ENCODE measurements at regions not wholly inside any gene's neighbourhood (a gene's known extent, or its start where the extent isn't known, plus 50 kb on each side); places are given as distances from the start of the nearest gene placed in this dataset.

GRCh38 chr11:97079244-97079643 is 689.4 kb downstream of the JRKL start:
- no peak overlapping the region for H2BK15ac ChIP-seq (ENCODE audit: low read depth, low read length)
- no peaks in the 10 kb centered on the region for H3K23me2 ChIP-seq (ENCODE audit: insufficient read length, low read depth, low read length, poor library complexity, severe bottlenecking)
- no peak overlapping the region for H4K8ac ChIP-seq (replicated peaks; ENCODE audit: insufficient read length, low read depth, low read length)
- no peak overlapping the region for H4K5ac ChIP-seq (ENCODE audit: insufficient read length, low read depth, low read length)
- H3K27ac Mint-ChIP-seq = no peak overlapping the region
- no peaks in the 10 kb centered on the region; a peak in 1 of 4 replicates for H3K4me1 Mint-ChIP-seq
- no peak overlapping the region for H3K27ac ChIP-seq (ENCODE audit: insufficient read length, low read depth, low read length)
- no peak overlapping the region for H4K91ac ChIP-seq (ENCODE audit: insufficient read length, low read depth, low read length)
- no peak overlapping the region for H3K9ac ChIP-seq (ENCODE audit: extremely low read depth, insufficient read length, low read length)
- no peak overlapping the region for H3K4me2 ChIP-seq (ENCODE audit: insufficient read depth, insufficient read length, low read length)
- no peak overlapping the region for H3K56ac ChIP-seq (ENCODE audit: insufficient read length, low read depth, low read length)
- H3K27me3 Mint-ChIP-seq (ENCODE audit: low read depth) = no peaks in the 10 kb centered on the region
- no peak overlapping the region for H2BK20ac ChIP-seq (ENCODE audit: low read depth, low read length, poor library complexity, severe bottlenecking)
- no peak overlapping the region for H3K23ac ChIP-seq (ENCODE audit: insufficient read length, low read depth, low read length)
- H3K79me1 ChIP-seq (ENCODE audit: insufficient read depth, low read depth, low read length, poor library complexity, severe bottlenecking) = no peaks in the 10 kb centered on the region
- H2AFZ ChIP-seq (ENCODE audit: low read length) = no peak overlapping the region
- H3K14ac ChIP-seq (ENCODE audit: insufficient read depth, low read length) = no peak overlapping the region
- no peak overlapping the region for H2BK5ac ChIP-seq (ENCODE audit: insufficient read length, low read length)
- peaks cover 0 to 6% of the 10 kb centered on the region in 2 experiments; a peak in 2 of 5 replicates for H3K9me3 Mint-ChIP-seq
- no peak overlapping the region for H2BK120ac ChIP-seq (ENCODE audit: low read depth, low read length, poor library complexity, severe bottlenecking)
- H2BK12ac ChIP-seq (ENCODE audit: insufficient read length, low read depth, low read length) = no peak overlapping the region
- H3K4me1 ChIP-seq (ENCODE audit: insufficient read depth, low read length) = no peaks in the 10 kb centered on the region
- H3K4me3 Mint-ChIP-seq = no peak overlapping the region
- no peaks in the 10 kb centered on the region for H3K27me3 ChIP-seq (ENCODE audit: insufficient read depth, low read length)
- no peak for DNase-seq
- no peaks in the 10 kb centered on the region for H3K79me2 ChIP-seq (ENCODE audit: insufficient read depth, low read length)
- H2AK5ac ChIP-seq (ENCODE audit: insufficient read length, low read length) = no peak overlapping the region
- H3K18ac ChIP-seq (ENCODE audit: insufficient read length, low read depth, low read length) = no peak overlapping the region
- no peaks in the 10 kb centered on the region for H4K20me1 ChIP-seq (ENCODE audit: control insufficient read depth, insufficient read depth, insufficient read length)
- H3K9me3 ChIP-seq (ENCODE audit: control insufficient read depth, low read depth, low read length) = no peaks in the 10 kb centered on the region
- no peak overlapping the region for H3T11ph ChIP-seq (ENCODE audit: low read length)
- no peak for TF ChIP-seq CTCF (conservative IDR thresholded peaks at IDR 0.05)
- H3K4ac ChIP-seq (ENCODE audit: low read depth, low read length) = no peak overlapping the region
- 0 out of 7 replicates have a peak, but pooled peaks cover 0 to 3% (median 0%) of the 10 kb centered on the region in 3 experiments for H3K36me3 Mint-ChIP-seq (ENCODE audit: insufficient read depth in 1 of 3, low read depth in 3 of 3)
